ENCODE measurements at regions not wholly inside any gene's neighbourhood (a gene's known extent, or its start where the extent isn't known, plus 50 kb on each side); places are given as distances from the start of the nearest gene placed in this dataset.

GRCh38 chr9:107805201-107805600, 315.6 kb upstream of the KLF4 start (continued):
- TF ChIP-seq ZNF513 (CRISPR knock-in tag; conservative IDR thresholded peaks at IDR 0.05) (no peak), FOXO1 (CRISPR knock-in tag; IDR thresholded peaks at IDR 0.05) (no peak), ZNF546 (CRISPR knock-in tag; conservative IDR thresholded peaks at IDR 0.05) (no peak), MLLT10 (CRISPR knock-in tag; IDR thresholded peaks at IDR 0.05) (no peak), NR2F1 (CRISPR knock-in tag; IDR thresholded peaks at IDR 0.05) (no peak), BCL6 (CRISPR knock-in tag; IDR thresholded peaks at IDR 0.05) (no peak), XBP1 (CRISPR knock-in tag; IDR thresholded peaks at IDR 0.05) (no peak)

GRCh38 chr9:107794259-107794658, 304.7 kb upstream of the KLF4 start:
- ATAC-seq (no peak), DNase-seq (ENCODE audit: low spot score) (no peak), FAIRE-seq (no peak)
- no peak overlapping the region for H3K4me2 ChIP-seq (ENCODE audit: low read depth, low read length)
- ChIA-PET CTCF (ENCODE audit: low intra/inter-chr PET ratio, low total read pairs) (no interaction called here), POLR2A (no interaction called here)
- H2AFZ ChIP-seq (ENCODE audit: low read length): no peak overlapping the region
- H3K27ac ChIP-seq (ENCODE audit: extremely low read length, insufficient read depth, low read length): no peak overlapping the region
- no peak overlapping the region for H3K4me3 ChIP-seq (replicated peaks in 1 of 3; ENCODE audit: insufficient read depth in 1 of 3, low read depth in 2 of 3, low read length in 3 of 3)
- WGBS (ENCODE audit: low lambda C conversion rate): 33% methylated on average over 2 of the region's 2 CpGs
- no peaks in the 10 kb centered on the region for H3K4me1 ChIP-seq (ENCODE audit: insufficient read depth, low read length)
- H3K9me3 ChIP-seq (ENCODE audit: low read length): no peaks in the 10 kb centered on the region
- in situ Hi-C loops (cut with HindIII; ENCODE audit: extremely low pct_ligation_motif_present, low pct_unique_long_range_greater_than_20kb): no loop called here
- intact Hi-C loops (cut with micrococcal nuclease; ENCODE audit: unreplicated experiment): no loop called here
- H3K36me3 ChIP-seq (replicated peaks in 1 of 2; ENCODE audit: control insufficient read depth in 1 of 2, insufficient read depth in 2 of 2, low read length in 2 of 2): no peaks in the 10 kb centered on the region
- H3K27me3 ChIP-seq (ENCODE audit: control insufficient read depth in 1 of 2, insufficient read depth in 2 of 2, low read length in 2 of 2): no peaks in the 10 kb centered on the region
- H4K20me1 ChIP-seq (ENCODE audit: insufficient read depth, low read length): no peaks in the 10 kb centered on the region
- BruUV-seq (replicated peaks): no TSS peak
- no peak overlapping the region for H3K9ac ChIP-seq (ENCODE audit: insufficient read depth, low read depth, low read length)
- no peaks in the 10 kb centered on the region for H3K79me2 ChIP-seq (ENCODE audit: insufficient read depth, low read length)
- no peak for TF ChIP-seq ZNF20 (CRISPR knock-in tag; IDR thresholded peaks at IDR 0.05)
- TF ChIP-seq RORA (CRISPR knock-in tag; IDR thresholded peaks at IDR 0.05): no peak
- TF ChIP-seq ATRX (CRISPR knock-in tag; IDR thresholded peaks at IDR 0.05; ENCODE audit: borderline replicate concordance): no peak
- no peak for TF ChIP-seq AGO2 (optimal IDR thresholded peaks at IDR 0.05; ENCODE audit: low read depth, low read length)
- no peak for TF ChIP-seq ZNF142 (CRISPR knock-in tag; IDR thresholded peaks at IDR 0.05)
- TF ChIP-seq ARID2 (CRISPR knock-in tag; IDR thresholded peaks at IDR 0.05; ENCODE audit: borderline replicate concordance): no peak
- no peak for TF ChIP-seq ZNF816 (CRISPR knock-in tag; IDR thresholded peaks at IDR 0.05; ENCODE audit: borderline replicate concordance)
- TF ChIP-seq ZNF83 (CRISPR knock-in tag; IDR thresholded peaks at IDR 0.05; ENCODE audit: borderline replicate concordance): no peak
- TF ChIP-seq SKI (IDR thresholded peaks at IDR 0.05; ENCODE audit: partially characterized antibody): no peak
- TF ChIP-seq ZC3H4 (CRISPR knock-in tag; IDR thresholded peaks at IDR 0.05; ENCODE audit: borderline replicate concordance): no peak
- TF ChIP-seq XRCC5 (optimal IDR thresholded peaks at IDR 0.05; ENCODE audit: low read length): no peak
- TF ChIP-seq MTF2 (CRISPR knock-in tag; IDR thresholded peaks at IDR 0.05; ENCODE audit: borderline replicate concordance): no peak
- TF ChIP-seq SIN3A (IDR thresholded peaks at IDR 0.05; ENCODE audit: borderline replicate concordance, low read depth, low read length): no peak

All from HepG2 (cell line).